ENCODE measurements at regions not wholly inside any gene's neighbourhood (a gene's known extent, or its start where the extent isn't known, plus 50 kb on each side); places are given as distances from the start of the nearest gene placed in this dataset.

DNA sequence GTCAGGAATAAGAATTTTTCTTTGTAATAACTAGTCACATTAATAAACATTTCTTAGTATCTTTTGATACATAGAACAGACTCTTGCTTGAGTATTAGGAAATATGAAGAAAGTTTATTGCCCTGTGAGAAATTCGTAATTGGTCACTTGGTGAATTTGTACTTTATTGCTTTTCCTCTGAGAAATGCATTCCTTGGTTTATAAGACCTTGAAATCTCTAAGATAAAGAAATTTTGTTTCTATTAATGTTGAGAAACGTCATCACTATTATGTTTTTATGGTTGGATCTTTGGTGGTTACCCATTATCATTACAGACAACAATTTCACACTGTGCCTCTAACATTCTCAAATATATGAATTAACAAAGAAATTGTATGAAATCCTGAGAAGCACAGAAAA, 652.0 kb upstream of the NECTIN3 start:
- no peaks in the 10 kb centered on the region for H3K79me2 ChIP-seq (ENCODE audit: insufficient read depth, low read depth, low read length)
- CTCF ChIA-PET (ENCODE audit: unreplicated experiment), result no interaction called here
- no peaks in the 10 kb centered on the region for H4K20me1 ChIP-seq (ENCODE audit: insufficient read depth, low read length)
- no peaks in the 10 kb centered on the region for H3K4me1 ChIP-seq (ENCODE audit: insufficient read depth, low read length, poor library complexity, severe bottlenecking)
- no peak for DNase-seq (ENCODE audit: low spot score)
- intact Hi-C loops (cut with micrococcal nuclease; ENCODE audit: unreplicated experiment), result no loop called here
- no peak overlapping the region for H2AFZ ChIP-seq (ENCODE audit: low read length)
- H3K36me3 ChIP-seq (ENCODE audit: insufficient read depth, low read length), result no peaks in the 10 kb centered on the region
- H3K9me3 ChIP-seq (ENCODE audit: low read length), result no peaks in the 10 kb centered on the region
- H3K4me2 ChIP-seq (ENCODE audit: low read length), result no peak overlapping the region
- no peaks in the 10 kb centered on the region for H3K9me2 ChIP-seq (ENCODE audit: insufficient read depth, low read length)
- TF ChIP-seq, protein P1, sequence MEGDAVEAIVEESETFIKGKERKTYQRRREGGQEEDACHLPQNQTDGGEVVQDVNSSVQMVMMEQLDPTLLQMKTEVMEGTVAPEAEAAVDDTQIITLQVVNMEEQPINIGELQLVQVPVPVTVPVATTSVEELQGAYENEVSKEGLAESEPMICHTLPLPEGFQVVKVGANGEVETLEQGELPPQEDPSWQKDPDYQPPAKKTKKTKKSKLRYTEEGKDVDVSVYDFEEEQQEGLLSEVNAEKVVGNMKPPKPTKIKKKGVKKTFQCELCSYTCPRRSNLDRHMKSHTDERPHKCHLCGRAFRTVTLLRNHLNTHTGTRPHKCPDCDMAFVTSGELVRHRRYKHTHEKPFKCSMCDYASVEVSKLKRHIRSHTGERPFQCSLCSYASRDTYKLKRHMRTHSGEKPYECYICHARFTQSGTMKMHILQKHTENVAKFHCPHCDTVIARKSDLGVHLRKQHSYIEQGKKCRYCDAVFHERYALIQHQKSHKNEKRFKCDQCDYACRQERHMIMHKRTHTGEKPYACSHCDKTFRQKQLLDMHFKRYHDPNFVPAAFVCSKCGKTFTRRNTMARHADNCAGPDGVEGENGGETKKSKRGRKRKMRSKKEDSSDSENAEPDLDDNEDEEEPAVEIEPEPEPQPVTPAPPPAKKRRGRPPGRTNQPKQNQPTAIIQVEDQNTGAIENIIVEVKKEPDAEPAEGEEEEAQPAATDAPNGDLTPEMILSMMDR (conservative IDR thresholded peaks at IDR 0.05; ENCODE audit: low read length), result no peak
- no peak for TF ChIP-seq EZH2phosphoT487 (IDR thresholded peaks at IDR 0.05; ENCODE audit: borderline replicate concordance, low read depth, low read length)
- BruUV-seq (replicated peaks), result no TSS peak
- POLR2A ChIA-PET, result no interaction called here
- H3K27ac ChIP-seq (ENCODE audit: low read depth, low read length, poor library complexity, severe bottlenecking), result no peak overlapping the region
- H3K4me3 ChIP-seq (ENCODE audit: low read depth, low read length, poor library complexity, severe bottlenecking), result no peak overlapping the region

GRCh38 chr3:110420158-110420641, 651.4 kb upstream of the NECTIN3 start:
- Histone ChIP-seq H3K9me2 (ENCODE audit: insufficient read depth, low read length) (no peaks in the 10 kb centered on the region), H3K36me3 (ENCODE audit: insufficient read depth, low read length) (no peaks in the 10 kb centered on the region), H4K20me1 (ENCODE audit: insufficient read depth, low read length) (no peaks in the 10 kb centered on the region), H3K27ac (ENCODE audit: low read depth, low read length, poor library complexity, severe bottlenecking) (no peak overlapping the region), H2AFZ (ENCODE audit: low read length) (no peak overlapping the region), H3K79me2 (ENCODE audit: insufficient read depth, low read depth, low read length) (no peaks in the 10 kb centered on the region), H3K4me2 (ENCODE audit: low read length) (no peak overlapping the region), H3K4me3 (ENCODE audit: low read depth, low read length, poor library complexity, severe bottlenecking) (no peak overlapping the region), H3K4me1 (ENCODE audit: insufficient read depth, low read length, poor library complexity, severe bottlenecking) (no peaks in the 10 kb centered on the region), H3K9me3 (ENCODE audit: low read length) (no peaks in the 10 kb centered on the region)
- no TSS peak for BruUV-seq (replicated peaks)
- POLR2A ChIA-PET, result no interaction called here
- CTCF ChIA-PET (ENCODE audit: unreplicated experiment), result no interaction called here
- intact Hi-C loops (cut with micrococcal nuclease; ENCODE audit: unreplicated experiment), result no loop called here
- DNase-seq (ENCODE audit: low spot score), result no peak
- no peak for TF ChIP-seq EZH2phosphoT487 (IDR thresholded peaks at IDR 0.05; ENCODE audit: borderline replicate concordance, low read depth, low read length)
- TF ChIP-seq, protein P1 (conservative IDR thresholded peaks at IDR 0.05; ENCODE audit: low read length), result no peak

DNA sequence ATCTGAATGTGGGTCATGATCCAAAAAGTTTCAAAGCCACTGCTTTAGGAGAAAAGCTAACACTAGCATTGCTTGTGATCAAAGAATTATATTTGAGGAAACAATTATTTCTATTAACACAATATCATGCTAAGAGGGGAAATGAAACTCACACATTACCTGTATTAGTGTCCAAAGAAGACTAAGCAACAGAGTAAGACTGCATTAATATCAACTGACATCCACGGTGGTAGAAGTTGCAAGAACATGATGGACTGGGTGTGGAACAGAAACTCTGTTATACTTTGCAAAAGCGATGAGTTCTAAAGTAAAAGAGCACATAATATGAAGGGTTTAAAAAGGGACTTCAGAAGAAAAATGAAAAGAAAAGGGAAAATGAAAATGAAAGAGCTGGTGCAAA, 648.3 kb upstream of the NECTIN3 start:
- DNase-seq (ENCODE audit: low spot score), result no peak
- Histone ChIP-seq H3K9me2 (ENCODE audit: insufficient read depth, low read length) (no peaks in the 10 kb centered on the region), H3K36me3 (ENCODE audit: insufficient read depth, low read length) (no peaks in the 10 kb centered on the region), H3K4me3 (ENCODE audit: low read depth, low read length, poor library complexity, severe bottlenecking) (no peak overlapping the region), H3K79me2 (ENCODE audit: insufficient read depth, low read depth, low read length) (no peaks in the 10 kb centered on the region), H3K4me2 (ENCODE audit: low read length) (no peak overlapping the region), H3K27ac (ENCODE audit: low read depth, low read length, poor library complexity, severe bottlenecking) (no peak overlapping the region), H2AFZ (ENCODE audit: low read length) (no peak overlapping the region), H3K4me1 (ENCODE audit: insufficient read depth, low read length, poor library complexity, severe bottlenecking) (no peaks in the 10 kb centered on the region), H3K9me3 (ENCODE audit: low read length) (no peaks in the 10 kb centered on the region), H4K20me1 (ENCODE audit: insufficient read depth, low read length) (no peaks in the 10 kb centered on the region)
- BruUV-seq (replicated peaks), result no TSS peak
- intact Hi-C loops (cut with micrococcal nuclease; ENCODE audit: unreplicated experiment), result no loop called here
- POLR2A ChIA-PET, result no interaction called here
- CTCF ChIA-PET (ENCODE audit: unreplicated experiment), result no interaction called here
- TF ChIP-seq, protein P1 (conservative IDR thresholded peaks at IDR 0.05; ENCODE audit: low read length), result no peak
- no peak for TF ChIP-seq EZH2phosphoT487 (IDR thresholded peaks at IDR 0.05; ENCODE audit: borderline replicate concordance, low read depth, low read length)
